ENCODE measurements at regions not wholly inside any gene's neighbourhood (a gene's known extent, or its start where the extent isn't known, plus 50 kb on each side); places are given as distances from the start of the nearest gene placed in this dataset.

DNA sequence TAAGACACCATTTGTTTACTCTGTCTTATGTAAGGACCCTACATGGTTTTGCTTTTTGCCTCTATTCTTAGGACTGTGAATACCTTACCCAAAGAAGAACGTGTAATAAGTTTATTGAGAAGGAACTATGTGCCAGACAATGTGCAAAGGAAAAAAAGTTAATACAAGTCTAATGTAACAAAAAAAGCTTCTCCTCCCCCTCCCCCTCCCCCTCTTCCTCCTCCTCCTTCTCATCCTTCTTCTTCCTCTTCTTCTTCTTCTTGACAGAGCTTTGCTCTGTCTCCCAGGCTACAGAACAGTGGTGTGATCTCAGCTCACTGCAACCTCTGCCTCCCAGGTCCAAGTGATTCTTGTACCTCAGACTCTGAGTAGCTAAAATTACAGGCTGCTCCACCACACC, 50.9 kb upstream of the MITF start:
- Histone ChIP-seq H3K36me3 (ENCODE audit: insufficient read depth, low read length) (no peaks in the 10 kb centered on the region), H3K27me3 (ENCODE audit: insufficient read depth, low read length, poor library complexity) (peaks cover 15% of the 10 kb centered on the region), H3K9ac (ENCODE audit: low read depth, low read length) (no peak overlapping the region), H2AFZ (ENCODE audit: low read depth, low read length) (no peak overlapping the region), H4K20me1 (ENCODE audit: insufficient read depth, low read length) (no peaks in the 10 kb centered on the region), H3K4me1 (ENCODE audit: insufficient read depth, low read length) (no peaks in the 10 kb centered on the region), H3K27ac (ENCODE audit: low read length) (no peak overlapping the region), H3K79me2 (ENCODE audit: insufficient read depth, low read length) (no peaks in the 10 kb centered on the region), H3K9me3 (ENCODE audit: insufficient read depth, low read length, severe bottlenecking) (no peaks in the 10 kb centered on the region), H3K4me2 (ENCODE audit: insufficient read depth, low read length) (no peak overlapping the region), H3K4me3 (ENCODE audit: low read depth in 1 of 2, low read length in 2 of 2) (no peak overlapping the region)
- TF ChIP-seq, protein P1, sequence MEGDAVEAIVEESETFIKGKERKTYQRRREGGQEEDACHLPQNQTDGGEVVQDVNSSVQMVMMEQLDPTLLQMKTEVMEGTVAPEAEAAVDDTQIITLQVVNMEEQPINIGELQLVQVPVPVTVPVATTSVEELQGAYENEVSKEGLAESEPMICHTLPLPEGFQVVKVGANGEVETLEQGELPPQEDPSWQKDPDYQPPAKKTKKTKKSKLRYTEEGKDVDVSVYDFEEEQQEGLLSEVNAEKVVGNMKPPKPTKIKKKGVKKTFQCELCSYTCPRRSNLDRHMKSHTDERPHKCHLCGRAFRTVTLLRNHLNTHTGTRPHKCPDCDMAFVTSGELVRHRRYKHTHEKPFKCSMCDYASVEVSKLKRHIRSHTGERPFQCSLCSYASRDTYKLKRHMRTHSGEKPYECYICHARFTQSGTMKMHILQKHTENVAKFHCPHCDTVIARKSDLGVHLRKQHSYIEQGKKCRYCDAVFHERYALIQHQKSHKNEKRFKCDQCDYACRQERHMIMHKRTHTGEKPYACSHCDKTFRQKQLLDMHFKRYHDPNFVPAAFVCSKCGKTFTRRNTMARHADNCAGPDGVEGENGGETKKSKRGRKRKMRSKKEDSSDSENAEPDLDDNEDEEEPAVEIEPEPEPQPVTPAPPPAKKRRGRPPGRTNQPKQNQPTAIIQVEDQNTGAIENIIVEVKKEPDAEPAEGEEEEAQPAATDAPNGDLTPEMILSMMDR (IDR thresholded peaks at IDR 0.05; ENCODE audit: borderline replicate concordance, extremely low read depth, low read length, poor library complexity, severe bottlenecking), result no peak
- ATAC-seq (ENCODE audit: insufficient read depth, low read depth) (no peak), DNase-seq (no peak)

DNA sequence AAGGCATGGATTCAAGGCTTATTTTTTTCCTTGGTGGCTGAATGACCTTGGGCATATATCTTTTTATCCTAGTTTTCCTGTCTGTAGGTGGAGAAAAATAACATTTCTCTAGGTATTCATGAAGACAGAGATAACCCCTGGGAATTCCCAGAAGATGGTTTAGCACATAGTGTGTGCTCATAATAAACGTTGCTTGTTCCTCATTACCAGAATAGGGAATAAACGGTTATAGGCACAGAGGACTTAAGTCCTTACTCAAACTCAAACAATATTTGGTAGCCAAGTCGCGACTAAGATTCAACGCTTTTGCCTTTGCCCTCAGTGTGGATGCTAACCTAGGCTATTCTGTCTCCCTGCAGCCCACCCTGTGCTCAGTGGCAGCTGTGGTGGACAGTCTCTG, 51.6 kb upstream of the MITF start:
- no peak overlapping the region for H3K4me2 ChIP-seq (ENCODE audit: insufficient read depth, low read length)
- DNase-seq (no peak), ATAC-seq (ENCODE audit: insufficient read depth, low read depth) (no peak)
- no peak overlapping the region for H3K4me3 ChIP-seq (ENCODE audit: low read depth in 1 of 2, low read length in 2 of 2)
- H4K20me1 ChIP-seq (ENCODE audit: insufficient read depth, low read length), result no peaks in the 10 kb centered on the region
- H3K36me3 ChIP-seq (ENCODE audit: insufficient read depth, low read length), result no peaks in the 10 kb centered on the region
- H3K27me3 ChIP-seq (ENCODE audit: insufficient read depth, low read length, poor library complexity), result peaks cover 15% of the 10 kb centered on the region
- TF ChIP-seq EZH2 (IDR thresholded peaks at IDR 0.05; ENCODE audit: borderline replicate concordance, low read depth, low read length, severe bottlenecking), result no peak
- TF ChIP-seq, protein P1 (IDR thresholded peaks at IDR 0.05; ENCODE audit: borderline replicate concordance, extremely low read depth, low read length, poor library complexity, severe bottlenecking), result no peak
- no peaks in the 10 kb centered on the region for H3K9me3 ChIP-seq (ENCODE audit: insufficient read depth, low read length, severe bottlenecking)
- no peak overlapping the region for H3K9ac ChIP-seq (ENCODE audit: low read depth, low read length)
- H3K4me1 ChIP-seq (ENCODE audit: insufficient read depth, low read length), result no peaks in the 10 kb centered on the region
- H2AFZ ChIP-seq (ENCODE audit: low read depth, low read length), result no peak overlapping the region
- H3K79me2 ChIP-seq (ENCODE audit: insufficient read depth, low read length), result no peaks in the 10 kb centered on the region
- no peak overlapping the region for H3K27ac ChIP-seq (ENCODE audit: low read length)

DNA sequence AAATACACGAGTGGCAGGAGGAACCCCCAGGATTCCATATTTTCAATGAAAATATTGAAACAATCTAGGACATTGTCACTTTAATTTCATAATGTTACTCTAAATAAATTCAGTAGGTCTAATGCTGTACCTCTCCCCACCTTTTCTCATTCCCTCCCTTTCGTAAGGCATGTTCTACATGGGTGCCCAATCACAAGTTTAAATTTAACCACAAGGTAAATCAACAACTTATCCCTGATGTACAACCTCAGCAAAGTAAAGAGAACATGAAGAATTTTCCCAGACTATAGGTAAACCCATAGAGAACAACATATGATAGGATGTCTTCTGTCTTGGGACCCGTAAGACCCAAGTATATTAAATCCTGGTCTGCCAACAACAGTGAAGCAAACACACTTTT, 53.2 kb upstream of the MITF start:
- Histone ChIP-seq H3K9ac (ENCODE audit: low read depth, low read length) (no peak overlapping the region), H3K4me2 (ENCODE audit: insufficient read depth, low read length) (no peak overlapping the region), H3K4me1 (ENCODE audit: insufficient read depth, low read length) (no peaks in the 10 kb centered on the region), H4K20me1 (ENCODE audit: insufficient read depth, low read length) (no peaks in the 10 kb centered on the region), H3K9me3 (ENCODE audit: insufficient read depth, low read length, severe bottlenecking) (no peaks in the 10 kb centered on the region), H3K36me3 (ENCODE audit: insufficient read depth, low read length) (no peaks in the 10 kb centered on the region), H3K27me3 (ENCODE audit: insufficient read depth, low read length, poor library complexity) (peaks cover 18% of the 10 kb centered on the region), H3K27ac (ENCODE audit: low read length) (no peak overlapping the region), H2AFZ (ENCODE audit: low read depth, low read length) (no peak overlapping the region), H3K79me2 (ENCODE audit: insufficient read depth, low read length) (no peaks in the 10 kb centered on the region), H3K4me3 (ENCODE audit: low read depth in 1 of 2, low read length in 2 of 2) (no peak overlapping the region)
- no peak for ATAC-seq (ENCODE audit: insufficient read depth, low read depth)
- TF ChIP-seq EZH2 (IDR thresholded peaks at IDR 0.05; ENCODE audit: borderline replicate concordance, low read depth, low read length, severe bottlenecking), result no peak
- TF ChIP-seq, protein P1 (IDR thresholded peaks at IDR 0.05; ENCODE audit: borderline replicate concordance, extremely low read depth, low read length, poor library complexity, severe bottlenecking), result no peak
- DNase-seq, result no peak

DNA sequence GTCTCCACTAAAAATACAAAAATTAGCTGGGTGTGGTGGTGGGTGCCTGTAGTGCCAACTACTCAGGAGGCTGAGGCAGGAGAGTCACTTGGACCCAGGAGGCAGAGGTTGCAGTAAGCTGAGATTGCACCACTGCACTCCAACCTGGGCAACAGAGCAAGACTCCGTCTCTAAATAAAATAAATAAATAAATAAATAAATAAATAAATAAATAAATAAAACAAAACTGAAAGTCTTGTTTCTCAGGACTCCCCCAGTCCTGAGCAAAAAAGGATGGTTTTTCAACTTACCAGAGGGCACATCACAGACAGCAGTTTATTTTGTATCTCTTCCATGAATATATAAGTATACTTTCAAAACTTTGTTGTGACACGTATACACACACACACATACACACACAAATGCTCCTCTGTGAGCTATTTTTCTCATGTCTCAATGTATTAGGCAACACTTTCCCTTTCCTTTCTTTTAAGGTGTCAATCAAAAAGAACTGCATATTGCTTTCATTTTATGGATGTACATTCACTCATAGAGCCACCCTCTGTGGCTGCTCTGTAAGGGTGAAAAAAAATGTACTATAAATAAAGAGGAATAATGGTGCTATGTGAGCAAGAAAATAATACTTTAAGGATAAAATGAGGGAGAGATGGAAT, 54.8 kb upstream of the MITF start:
- H3K4me2 ChIP-seq (ENCODE audit: insufficient read depth, low read length), result no peak overlapping the region
- H3K27ac ChIP-seq (ENCODE audit: low read length), result no peak overlapping the region
- no peaks in the 10 kb centered on the region for H3K9me3 ChIP-seq (ENCODE audit: insufficient read depth, low read length, severe bottlenecking)
- peaks cover 29% of the 10 kb centered on the region for H3K27me3 ChIP-seq (ENCODE audit: insufficient read depth, low read length, poor library complexity)
- H3K9ac ChIP-seq (ENCODE audit: low read depth, low read length), result no peak overlapping the region
- ATAC-seq (ENCODE audit: insufficient read depth, low read depth) (no peak), DNase-seq (no peak)
- H3K36me3 ChIP-seq (ENCODE audit: insufficient read depth, low read length), result no peaks in the 10 kb centered on the region
- H3K4me1 ChIP-seq (ENCODE audit: insufficient read depth, low read length), result no peaks in the 10 kb centered on the region
- H3K79me2 ChIP-seq (ENCODE audit: insufficient read depth, low read length), result no peaks in the 10 kb centered on the region
- H4K20me1 ChIP-seq (ENCODE audit: insufficient read depth, low read length), result no peaks in the 10 kb centered on the region
- no peak for TF ChIP-seq EZH2 (IDR thresholded peaks at IDR 0.05; ENCODE audit: borderline replicate concordance, low read depth, low read length, severe bottlenecking)
- TF ChIP-seq, protein P1 (IDR thresholded peaks at IDR 0.05; ENCODE audit: borderline replicate concordance, extremely low read depth, low read length, poor library complexity, severe bottlenecking), result no peak
- H3K4me3 ChIP-seq (ENCODE audit: low read depth in 1 of 2, low read length in 2 of 2), result no peak overlapping the region
- H2AFZ ChIP-seq (ENCODE audit: low read depth, low read length), result no peak overlapping the region

Measured in DND-41 (cell line).